Fibroblast of lung (primary cell): ENCODE measurements at regions not wholly inside any gene's neighbourhood (a gene's known extent, or its start where the extent isn't known, plus 50 kb on each side); places are given as distances from the start of the nearest gene placed in this dataset.

Experiments used
- EZH2 ChIP-seq: IDR thresholded peaks from 2 replicates; pipeline ENCODE4 v1.5.1; 2012; ENCODE audit warnings: low read length, control low read depth, mild to moderate bottlenecking; ENCODE audit errors: missing control alignments
- TF ChIP-seq, protein P1 (sequence below), 2 donors: IDR thresholded peaks in 1 of 2; conservative IDR thresholded peaks in 1 of 2; 1 replicate in 1 of 2; 2 replicates in 1 of 2; pipeline ENCODE4 v1.5.1; 2011 to 2012; ENCODE audit warnings: low read length in 2 of 2, control low read depth in 1 of 2, inconsistent platforms in 1 of 2, low read depth in 1 of 2, mild to moderate bottlenecking in 1 of 2

DNA sequence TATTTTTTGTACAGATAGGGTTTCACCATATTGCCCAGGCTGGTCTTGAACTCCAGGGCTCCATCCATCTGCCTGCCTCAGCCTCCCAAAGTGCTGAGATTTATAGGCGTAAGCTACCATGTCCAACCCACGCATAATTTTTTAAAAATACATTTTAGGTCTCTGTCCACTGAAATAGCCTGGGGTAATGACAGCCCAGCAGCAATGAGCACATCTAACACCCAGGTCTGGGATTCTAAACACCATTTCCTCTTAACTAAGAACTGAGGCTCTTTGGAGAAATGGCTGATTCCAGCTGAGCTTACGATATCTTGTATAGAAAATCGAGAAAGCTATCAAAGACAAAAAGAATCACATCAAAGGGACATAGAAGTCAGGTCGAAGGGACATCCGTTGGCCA, 245.3 kb downstream of the PARN start:
- no peak for TF ChIP-seq EZH2
- TF ChIP-seq, protein P1, sequence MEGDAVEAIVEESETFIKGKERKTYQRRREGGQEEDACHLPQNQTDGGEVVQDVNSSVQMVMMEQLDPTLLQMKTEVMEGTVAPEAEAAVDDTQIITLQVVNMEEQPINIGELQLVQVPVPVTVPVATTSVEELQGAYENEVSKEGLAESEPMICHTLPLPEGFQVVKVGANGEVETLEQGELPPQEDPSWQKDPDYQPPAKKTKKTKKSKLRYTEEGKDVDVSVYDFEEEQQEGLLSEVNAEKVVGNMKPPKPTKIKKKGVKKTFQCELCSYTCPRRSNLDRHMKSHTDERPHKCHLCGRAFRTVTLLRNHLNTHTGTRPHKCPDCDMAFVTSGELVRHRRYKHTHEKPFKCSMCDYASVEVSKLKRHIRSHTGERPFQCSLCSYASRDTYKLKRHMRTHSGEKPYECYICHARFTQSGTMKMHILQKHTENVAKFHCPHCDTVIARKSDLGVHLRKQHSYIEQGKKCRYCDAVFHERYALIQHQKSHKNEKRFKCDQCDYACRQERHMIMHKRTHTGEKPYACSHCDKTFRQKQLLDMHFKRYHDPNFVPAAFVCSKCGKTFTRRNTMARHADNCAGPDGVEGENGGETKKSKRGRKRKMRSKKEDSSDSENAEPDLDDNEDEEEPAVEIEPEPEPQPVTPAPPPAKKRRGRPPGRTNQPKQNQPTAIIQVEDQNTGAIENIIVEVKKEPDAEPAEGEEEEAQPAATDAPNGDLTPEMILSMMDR (conservative IDR thresholded peaks at IDR 0.05 in 1 of 2, IDR thresholded peaks at IDR 0.05 in 1 of 2; ENCODE audit: low read depth in 1 of 2, low read length in 2 of 2), result no peak
